GM18498 (cell line): ENCODE measurements at regions not wholly inside any gene's neighbourhood (a gene's known extent, or its start where the extent isn't known, plus 50 kb on each side); places are given as distances from the start of the nearest gene placed in this dataset.
"Not testable (repeated sequence)": the region's sequence is repeated elsewhere in the genome, so short reads cannot be mapped to it uniquely, and the experiment has no call there.

Experiments
- ATAC-seq: cut with Tn5 transposase; IDR thresholded peaks from one replicate; pipeline ENCODE4 v1.9.1; 2021; ENCODE audit warnings: mild to moderate bottlenecking, moderate library complexity; ENCODE audit not compliant: unreplicated experiment

- ATAC-seq = not testable (repeated sequence)
These were observed 117.2 kb downstream of the ZNF22 start for GRCh38 chr10:45117940-45118339.

- no peak for ATAC-seq
These were observed 118.2 kb downstream of the ZNF22 start for GRCh38 chr10:45118929-45119328.

- ATAC-seq = not testable (repeated sequence)
These were observed 121.6 kb downstream of the ZNF22 start for GRCh38 chr10:45122180-45122860.

GRCh38 chr10:45135443-45136198 lies 134.9 kb downstream of the ZNF22 start:
- ATAC-seq = no peak

GRCh38 chr10:45136256-45136655 lies 135.5 kb downstream of the ZNF22 start:
- ATAC-seq = no peak

GRCh38 chr10:45144326-45145070 lies 143.8 kb downstream of the ZNF22 start:
- ATAC-seq = no peak

GRCh38 chr10:45145143-45145542 lies 144.4 kb downstream of the ZNF22 start:
- ATAC-seq = not testable (repeated sequence)

- ATAC-seq = no peak
These were observed 146.3 kb downstream of the ZNF22 start for GRCh38 chr10:45147000-45147399.

GRCh38 chr10:45150997-45151396 lies 150.3 kb downstream of the ZNF22 start:
- ATAC-seq = no peak

GRCh38 chr10:45151467-45152214 lies 150.9 kb downstream of the ZNF22 start:
- ATAC-seq = no peak

GRCh38 chr10:45152726-45153125 lies 152.0 kb downstream of the ZNF22 start:
- ATAC-seq = no peak

GRCh38 chr10:45154502-45154901 lies 153.8 kb downstream of the ZNF22 start:
- ATAC-seq = no peak

GRCh38 chr10:45155784-45156183 lies 155.1 kb downstream of the ZNF22 start:
- ATAC-seq = no peak

- ATAC-seq = no peak
These were observed 155.1 kb downstream of the OR13A1 start for GRCh38 chr10:45160271-45160670.

- ATAC-seq = no peak
These were observed 152.0 kb downstream of the OR13A1 start for GRCh38 chr10:45163315-45163975.

- not testable (repeated sequence) for ATAC-seq
These were observed 139.8 kb downstream of the OR13A1 start for GRCh38 chr10:45175520-45176118.

GRCh38 chr10:45179691-45180090 lies 135.7 kb downstream of the OR13A1 start:
- no peak for ATAC-seq

GRCh38 chr10:45180507-45180906 lies 134.9 kb downstream of the OR13A1 start:
- no peak for ATAC-seq

GRCh38 chr10:45180946-45181875 lies 134.2 kb downstream of the OR13A1 start:
- ATAC-seq = no peak
